ENCODE measurements at regions not wholly inside any gene's neighbourhood (a gene's known extent, or its start where the extent isn't known, plus 50 kb on each side); places are given as distances from the start of the nearest gene placed in this dataset.

DNA sequence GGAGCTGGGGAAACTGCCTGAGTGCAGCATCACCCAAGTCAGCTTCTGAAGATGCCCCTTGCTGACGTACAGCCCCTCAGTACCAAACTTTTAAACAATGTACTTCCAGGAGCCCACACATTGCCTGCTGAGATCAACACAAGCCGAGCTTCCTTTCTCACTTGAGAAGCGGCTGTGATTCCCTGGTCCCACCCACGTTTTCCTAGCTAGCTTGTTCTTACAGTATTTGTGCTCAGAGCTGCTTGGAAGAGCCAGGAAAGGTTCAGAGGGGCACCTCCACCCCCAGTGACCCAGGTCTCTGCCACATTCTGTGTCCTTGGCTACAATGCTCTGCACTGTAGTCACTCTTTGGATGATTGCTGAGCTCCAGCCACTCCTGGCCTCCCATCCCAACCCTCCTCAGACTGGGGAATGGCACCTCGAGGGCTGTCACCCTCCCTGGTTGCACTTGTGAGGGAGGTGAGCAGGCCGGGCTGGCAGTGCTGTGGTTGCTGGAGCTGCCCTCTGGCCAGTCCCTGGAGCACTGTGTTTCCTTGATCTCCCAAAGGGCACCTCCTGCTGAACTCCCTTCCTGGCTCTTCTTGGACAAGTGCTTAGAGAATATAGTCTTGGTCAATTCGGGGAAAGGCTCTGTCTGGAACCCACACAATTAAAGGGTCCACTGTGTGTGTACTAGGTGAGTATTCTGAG lies 355.1 kb downstream of the AJAP1 start:
- DNase-seq (ENCODE audit: low read depth) = no peak

DNA sequence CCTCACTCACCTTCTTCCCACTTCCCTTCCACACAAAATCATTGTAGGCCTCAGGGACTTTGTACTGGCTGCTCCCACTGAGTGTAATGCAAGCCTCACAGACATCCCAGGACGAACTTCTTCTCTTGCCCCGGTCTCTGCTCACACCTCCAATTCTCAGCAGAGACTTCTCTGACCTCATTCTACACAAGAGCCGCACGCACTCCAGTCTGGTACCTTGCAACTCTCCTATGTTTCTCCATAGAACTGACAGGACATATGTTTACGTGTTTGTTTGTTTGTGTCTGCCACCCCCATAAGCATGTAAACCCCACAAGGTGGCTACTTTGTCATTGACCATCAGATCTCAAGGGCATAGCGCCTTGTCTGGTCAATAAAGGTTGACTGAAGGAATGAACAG lies 350.8 kb downstream of the AJAP1 start:
- DNase-seq (ENCODE audit: low read depth) = no peak

- no peak for DNase-seq (ENCODE audit: low read depth)
These were observed 348.3 kb downstream of the AJAP1 start for GRCh38 chr1:5002676-5003075.

DNA sequence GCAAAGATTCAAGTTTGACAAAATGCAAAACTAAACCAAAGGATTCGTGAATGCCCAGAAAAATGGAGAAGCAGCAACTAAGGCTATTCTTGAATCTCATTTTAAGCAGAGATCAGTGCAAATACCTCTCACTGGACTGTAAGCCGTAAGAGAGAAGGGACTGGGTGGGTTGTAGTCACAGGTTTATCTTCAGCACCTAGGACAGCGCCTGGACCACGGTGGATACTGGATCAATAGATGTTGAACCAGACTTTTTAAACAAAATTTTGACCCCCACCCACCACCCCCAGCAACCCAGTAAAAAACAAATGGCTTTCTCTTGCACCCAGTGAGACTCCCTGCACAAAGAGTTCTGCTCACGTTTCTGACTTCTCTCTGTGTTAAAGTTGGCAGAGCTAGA lies 347.1 kb downstream of the AJAP1 start:
- no peak for DNase-seq (ENCODE audit: low read depth)

- no peak for DNase-seq (ENCODE audit: low read depth)
These were observed 331.9 kb downstream of the AJAP1 start for GRCh38 chr1:4986306-4986705.

- DNase-seq (ENCODE audit: low read depth) = no peak
These were observed 330.4 kb downstream of the AJAP1 start for GRCh38 chr1:4984841-4985240.

- no peak for DNase-seq (ENCODE audit: low read depth)
These were observed 325.8 kb downstream of the AJAP1 start for GRCh38 chr1:4980211-4980610.

DNA sequence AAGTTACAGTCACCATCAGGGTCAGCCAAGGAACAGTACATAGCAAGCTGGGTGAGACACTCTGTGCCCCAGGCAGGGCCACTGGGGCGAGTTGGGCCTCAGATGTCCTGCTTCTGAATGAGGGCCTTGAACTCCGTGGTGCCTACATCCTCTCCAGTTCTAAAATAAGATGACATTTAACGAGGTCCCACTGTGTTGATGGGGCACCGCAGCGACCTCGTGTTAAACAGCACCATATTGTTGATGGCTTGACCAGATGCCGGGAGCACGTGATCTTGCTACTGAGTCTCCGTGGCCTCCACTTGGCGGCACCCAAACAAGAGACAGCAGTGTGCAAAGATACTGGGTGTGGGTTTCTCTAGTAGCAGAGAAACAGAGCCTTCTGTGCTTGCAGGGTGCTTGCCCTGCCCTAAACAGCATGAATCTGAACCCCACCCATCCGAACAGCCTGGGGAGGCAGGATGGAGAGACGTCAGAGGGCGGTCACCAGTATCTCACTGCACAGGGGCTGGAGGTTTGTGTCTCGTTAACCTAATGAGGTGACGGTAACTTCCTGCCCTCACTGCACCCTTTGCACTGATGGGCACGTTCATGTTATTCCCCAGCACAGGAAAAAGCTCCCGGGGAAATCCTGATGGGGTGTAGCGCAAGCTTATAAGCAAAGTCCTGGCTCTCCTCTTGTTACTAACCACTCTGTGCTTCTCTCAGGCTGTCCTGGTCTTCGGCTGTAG lies 324.4 kb downstream of the AJAP1 start:
- DNase-seq (ENCODE audit: low read depth) = no peak

DNA sequence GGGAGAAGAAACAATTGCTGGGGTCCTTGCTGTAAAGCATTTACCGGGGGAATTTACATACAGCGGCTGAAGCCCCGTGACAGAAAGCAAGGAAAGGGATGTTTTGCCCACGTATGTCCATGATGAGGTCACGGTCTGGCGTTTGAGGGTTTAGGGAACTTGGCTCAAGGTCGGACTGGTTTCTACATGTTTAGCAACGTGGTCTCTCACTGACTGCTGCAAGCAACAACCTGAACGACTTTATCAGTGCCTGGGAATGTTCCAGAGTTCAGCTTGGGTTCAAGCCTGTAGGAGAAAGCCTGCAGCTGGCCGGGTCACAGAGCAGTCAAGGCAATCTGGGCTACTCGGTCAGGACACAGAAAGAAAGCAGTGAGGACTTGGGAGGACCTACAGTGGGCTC lies 323.3 kb downstream of the AJAP1 start:
- no peak for DNase-seq (ENCODE audit: low read depth)

GRCh38 chr1:4976859-4977440 lies 322.5 kb downstream of the AJAP1 start:
- no peak for DNase-seq (ENCODE audit: low read depth)

DNA sequence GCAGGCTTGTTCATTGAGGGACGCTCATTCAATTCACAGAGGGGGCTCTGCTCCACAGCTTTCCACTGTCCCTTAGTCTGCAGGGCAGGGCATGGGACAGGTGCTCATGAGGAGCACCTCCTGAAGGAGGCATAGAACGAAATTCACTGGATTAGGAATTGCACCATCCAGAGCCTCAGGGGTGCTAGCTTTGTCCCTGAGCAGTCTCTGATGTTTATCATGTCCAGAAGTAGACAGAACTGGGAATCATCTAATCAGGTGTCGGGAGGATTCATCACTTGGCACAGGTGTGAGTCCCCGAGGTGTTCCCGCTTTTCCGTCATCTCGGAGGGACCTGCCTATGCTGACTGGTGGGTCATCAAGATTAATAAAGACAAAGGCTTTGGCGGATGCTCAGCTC lies 321.4 kb downstream of the AJAP1 start:
- no peak for DNase-seq (ENCODE audit: low read depth)

DNA sequence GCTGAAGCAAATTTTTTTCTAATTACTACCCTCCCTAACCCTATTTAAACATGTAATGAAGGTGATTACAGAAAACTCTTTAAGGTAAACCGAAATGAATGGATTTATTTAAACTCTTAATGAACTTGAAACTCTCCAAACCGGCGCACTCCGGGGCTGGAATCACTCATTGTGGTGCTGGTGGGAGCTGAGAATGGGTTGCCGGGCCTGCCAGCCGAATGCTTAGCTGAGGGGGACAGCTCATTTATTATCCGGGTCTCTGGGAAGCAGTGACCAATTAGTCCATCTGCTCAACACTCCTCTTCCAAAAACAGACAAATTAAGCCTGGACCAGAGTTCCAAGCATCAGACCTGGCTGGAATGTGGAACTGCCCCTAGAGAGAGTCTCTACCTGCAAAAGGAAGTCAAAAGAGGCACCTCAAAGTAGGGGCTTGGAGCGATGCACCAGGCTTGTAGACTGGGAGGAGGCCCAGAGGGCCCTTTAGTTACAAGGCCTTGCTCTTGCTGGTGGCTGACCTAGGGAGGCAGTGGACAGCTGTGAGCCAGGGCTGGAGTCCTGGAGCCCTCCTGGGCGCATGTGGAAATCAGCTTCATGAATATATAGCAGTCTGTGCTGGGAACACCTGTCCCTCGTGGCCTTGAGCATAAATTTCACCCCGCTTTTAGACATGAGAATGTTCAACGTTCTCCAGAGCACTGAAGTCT lies 320.7 kb downstream of the AJAP1 start:
- DNase-seq (ENCODE audit: low read depth) = no peak

DNA sequence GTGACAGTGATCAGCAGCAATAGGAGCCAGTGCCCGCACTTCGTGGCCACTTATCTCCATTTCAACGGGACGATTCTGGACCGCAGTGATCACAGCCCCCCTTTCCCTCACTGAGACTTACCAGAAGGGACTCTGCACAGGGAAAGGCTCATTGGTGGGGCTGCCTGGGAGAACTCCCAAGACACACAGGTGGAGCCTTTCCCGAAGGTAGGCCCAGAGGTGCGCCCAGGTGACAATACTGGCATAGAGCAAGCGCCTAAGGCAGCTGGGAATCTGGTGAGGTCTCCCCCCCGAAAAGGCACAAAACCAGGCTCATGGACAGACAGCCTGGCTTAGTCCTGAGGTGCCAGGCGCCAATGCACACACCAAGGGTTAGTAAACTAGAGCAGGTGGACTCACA lies 318.9 kb downstream of the AJAP1 start:
- no peak for DNase-seq (ENCODE audit: low read depth)

- no peak for DNase-seq (ENCODE audit: low read depth)
These were observed 318.4 kb downstream of the AJAP1 start for GRCh38 chr1:4972761-4973320.

DNA sequence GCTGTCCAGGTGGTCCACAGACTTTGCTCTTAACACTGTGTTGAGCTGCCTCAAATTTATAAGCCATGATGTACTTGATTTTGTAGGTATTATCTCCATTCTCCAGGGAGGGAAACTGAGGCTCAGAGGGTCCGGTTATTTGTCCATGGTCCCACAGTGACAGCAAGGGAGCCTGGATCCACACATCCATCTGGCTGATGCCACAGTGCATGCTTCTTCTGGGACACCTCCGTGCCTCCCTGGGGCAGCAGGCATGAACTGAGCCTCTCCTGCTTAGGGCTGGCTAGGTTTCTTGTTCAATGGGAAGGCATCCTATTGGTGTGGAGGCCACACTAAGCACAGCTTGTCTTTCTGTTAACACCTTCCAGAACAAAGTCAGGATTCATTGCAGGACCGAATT lies 317.3 kb downstream of the AJAP1 start:
- DNase-seq (ENCODE audit: low read depth) = no peak

DNA sequence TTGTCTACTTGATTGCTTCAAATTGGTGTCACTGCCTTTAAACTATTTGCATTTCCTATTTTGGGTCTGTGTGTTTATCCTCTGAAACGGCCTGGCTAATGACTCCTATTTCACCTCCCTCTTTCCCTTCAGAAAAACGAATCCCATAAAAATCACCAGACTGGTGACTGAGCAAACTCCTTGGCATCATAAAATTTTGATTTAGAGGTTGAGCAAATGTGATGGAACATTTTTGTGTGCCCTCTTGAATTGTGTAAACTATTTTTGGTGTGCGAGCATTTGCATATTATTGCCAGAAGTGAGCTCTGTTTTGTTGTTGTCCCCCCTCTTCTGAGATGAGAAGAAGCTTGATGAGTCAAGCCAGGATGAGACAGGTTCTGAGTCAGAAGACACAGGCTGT lies 316.1 kb downstream of the AJAP1 start:
- DNase-seq (ENCODE audit: low read depth) = no peak

GRCh38 chr1:4969556-4970129 lies 315.2 kb downstream of the AJAP1 start:
- no peak for DNase-seq (ENCODE audit: low read depth)

DNA sequence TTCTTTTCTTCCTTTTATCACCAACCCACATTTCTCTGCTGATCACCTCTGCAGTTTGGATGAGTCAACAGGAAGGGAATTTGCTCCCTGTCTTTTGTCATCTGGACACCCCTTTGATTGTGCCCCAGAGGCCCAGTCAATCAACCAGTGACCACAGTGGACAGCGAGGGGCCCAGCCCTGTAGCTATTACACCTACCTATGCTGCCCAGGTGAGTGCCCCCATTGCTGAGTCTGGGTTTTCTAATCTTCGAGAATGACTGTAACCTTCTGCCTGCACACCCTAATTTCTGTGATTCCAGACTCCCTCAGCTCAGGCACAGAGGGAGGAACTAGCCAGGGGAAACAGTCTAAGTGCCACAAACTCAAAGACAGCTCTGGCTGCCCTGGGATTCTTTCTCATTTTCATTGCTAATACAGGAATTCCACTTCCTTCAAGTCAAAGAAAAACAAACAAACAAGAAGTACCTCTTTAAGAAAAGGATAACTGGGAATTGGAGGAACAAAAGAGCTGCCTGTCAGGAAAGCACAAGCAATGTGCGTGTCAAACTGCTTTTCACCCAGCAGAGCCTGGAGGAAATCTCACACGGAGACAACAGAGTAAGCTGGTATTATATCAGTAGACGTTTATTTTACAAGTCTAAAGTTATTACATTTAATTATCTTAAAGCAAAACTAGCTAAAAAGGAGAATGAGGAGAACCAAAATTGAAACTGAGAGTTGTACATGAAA lies 311.1 kb downstream of the AJAP1 start:
- no peak for DNase-seq (ENCODE audit: low read depth)

GRCh38 chr1:4964634-4965345 lies 310.4 kb downstream of the AJAP1 start:
- DNase-seq (ENCODE audit: low read depth) = no peak

DNA sequence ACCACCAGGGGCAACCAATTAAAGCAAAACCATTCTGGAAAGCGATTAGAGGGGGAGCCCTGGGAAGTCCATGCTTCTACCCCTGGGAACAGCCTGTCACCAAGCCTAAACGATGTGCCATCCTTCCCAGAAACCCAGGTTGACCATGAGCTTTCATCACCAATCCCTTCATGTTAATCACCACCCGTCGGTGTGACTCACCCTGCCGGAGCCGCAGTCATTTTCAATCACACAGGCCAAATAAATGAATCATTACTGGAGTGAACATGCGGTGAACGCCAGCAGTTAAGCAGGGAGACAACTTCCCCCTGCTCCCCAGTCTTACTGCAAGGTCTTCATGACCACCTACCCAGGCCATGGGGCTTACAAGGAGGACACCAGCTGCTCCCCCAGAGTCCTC lies 308.8 kb downstream of the AJAP1 start:
- DNase-seq (ENCODE audit: low read depth) = no peak

- no peak for DNase-seq (ENCODE audit: low read depth)
These were observed 308.4 kb downstream of the AJAP1 start for GRCh38 chr1:4962836-4963235.

All from activated T-cell treated with anti-CD3 and anti-CD28 coated beads for 1 hour (primary cell).